Right forelimb (tissue), 1 donor: ENCODE measurements at regions not wholly inside any gene's neighbourhood (a gene's known extent, or its start where the extent isn't known, plus 50 kb on each side); places are given as distances from the start of the nearest gene placed in this dataset.

ENCODE experiments used
- DNase-seq: peaks from one replicate; pipeline ENCODE4 v3.0.0-alpha.2; 2018

GRCh38 chr4:79017481-79017880, 78.2 kb upstream of the PAQR3 start:
- DNase-seq: no peak

- no peak for DNase-seq
Observed at GRCh38 chr4:79016878-79017277, 77.6 kb upstream of the PAQR3 start.

GRCh38 chr4:79015411-79015810, 76.2 kb upstream of the PAQR3 start:
- no peak for DNase-seq

DNA sequence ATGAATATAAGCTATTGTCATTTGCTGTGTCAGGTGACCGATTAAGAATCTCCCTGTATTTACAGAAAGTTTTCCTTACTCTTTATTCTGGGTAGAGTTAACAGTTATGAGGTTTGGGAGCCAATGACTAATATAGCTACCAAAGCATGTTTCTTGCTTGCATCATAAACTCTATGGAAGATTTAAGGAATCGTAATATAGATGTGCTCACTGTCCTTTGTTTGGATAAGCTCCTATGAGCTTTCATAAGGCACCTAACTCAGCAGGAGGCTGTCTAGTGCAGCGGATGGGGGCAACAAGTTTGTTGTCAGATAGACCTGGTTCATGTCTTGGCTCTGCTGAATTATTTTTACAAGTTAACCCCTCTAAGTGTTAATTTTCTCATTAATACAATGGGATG, 75.0 kb upstream of the PAQR3 start:
- DNase-seq: no peak

DNA sequence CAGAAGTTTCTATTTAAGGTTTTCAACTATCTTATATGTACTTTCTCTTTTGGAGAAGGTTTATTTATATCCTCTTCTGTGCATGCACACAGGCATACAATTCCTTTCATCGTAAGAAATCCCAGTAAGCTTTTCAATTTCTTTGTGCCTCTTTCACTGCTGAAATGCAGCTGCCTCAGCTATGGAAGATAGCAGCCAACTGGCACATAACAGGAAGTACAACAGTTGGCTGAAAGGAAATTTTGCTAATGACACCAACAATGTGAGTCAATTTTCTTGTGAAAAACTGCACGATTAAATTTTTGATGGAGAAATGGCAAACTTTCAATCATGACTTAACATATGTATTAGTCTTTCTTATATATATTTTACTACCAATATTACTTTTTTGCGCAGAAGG, 74.5 kb upstream of the PAQR3 start:
- no peak for DNase-seq

GRCh38 chr4:78990938-78991810, 51.9 kb upstream of the PAQR3 start:
- no peak for DNase-seq

GRCh38 chr4:78989697-78990270, 50.5 kb upstream of the PAQR3 start:
- DNase-seq: no peak
